Middle frontal gyrus (tissue), 1 donor: ENCODE measurements at regions not wholly inside any gene's neighbourhood (a gene's known extent, or its start where the extent isn't known, plus 50 kb on each side); places are given as distances from the start of the nearest gene placed in this dataset.

Source experiments
- DNase-seq: peaks from one replicate; pipeline ENCODE4 v3.0.0-alpha.2; 2015; ENCODE audit warnings: low spot score; ENCODE audit errors: extremely low spot score

DNA sequence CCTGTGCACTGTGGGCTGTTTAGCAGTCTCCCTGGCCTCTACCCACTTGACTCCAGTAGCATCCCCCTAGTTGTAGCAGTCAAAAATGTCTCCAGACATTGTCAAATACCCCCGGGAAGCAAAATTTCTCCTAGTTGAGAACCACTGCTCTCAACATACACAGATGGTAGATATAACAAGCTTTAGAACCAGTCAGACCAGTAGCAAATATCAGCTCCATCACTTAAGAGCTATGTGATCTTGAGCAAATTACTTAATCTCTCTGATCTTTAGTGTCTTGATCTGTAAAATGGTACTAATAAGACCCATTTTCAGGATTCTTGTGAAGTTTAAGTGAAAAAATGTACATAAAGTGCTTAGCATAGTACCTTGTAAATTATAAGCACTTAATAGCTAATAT lies 96.2 kb downstream of the DUSP6 start:
- DNase-seq = no peak

- no peak for DNase-seq
Measured at GRCh38 chr12:89253488-89253887, 98.8 kb downstream of the DUSP6 start.

DNA sequence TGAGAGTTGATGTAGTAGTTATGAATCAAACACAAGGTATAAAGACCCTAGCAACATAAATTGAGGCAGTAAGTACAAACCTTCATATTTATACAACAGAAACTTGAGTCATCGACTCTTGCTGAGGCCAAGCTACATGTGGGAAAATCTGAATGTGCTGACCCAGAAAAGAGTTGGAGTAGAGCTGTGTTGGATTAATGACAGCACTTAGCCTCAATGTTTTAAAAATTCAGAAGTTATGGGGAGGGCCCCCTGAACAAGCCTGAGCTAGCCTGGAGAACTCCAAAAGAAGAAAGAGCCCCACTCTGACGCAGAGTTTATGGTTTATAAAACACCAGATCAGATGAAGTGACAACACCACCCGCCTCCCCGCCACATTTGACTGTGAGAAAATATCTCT lies 100.0 kb downstream of the DUSP6 start:
- DNase-seq = no peak

DNA sequence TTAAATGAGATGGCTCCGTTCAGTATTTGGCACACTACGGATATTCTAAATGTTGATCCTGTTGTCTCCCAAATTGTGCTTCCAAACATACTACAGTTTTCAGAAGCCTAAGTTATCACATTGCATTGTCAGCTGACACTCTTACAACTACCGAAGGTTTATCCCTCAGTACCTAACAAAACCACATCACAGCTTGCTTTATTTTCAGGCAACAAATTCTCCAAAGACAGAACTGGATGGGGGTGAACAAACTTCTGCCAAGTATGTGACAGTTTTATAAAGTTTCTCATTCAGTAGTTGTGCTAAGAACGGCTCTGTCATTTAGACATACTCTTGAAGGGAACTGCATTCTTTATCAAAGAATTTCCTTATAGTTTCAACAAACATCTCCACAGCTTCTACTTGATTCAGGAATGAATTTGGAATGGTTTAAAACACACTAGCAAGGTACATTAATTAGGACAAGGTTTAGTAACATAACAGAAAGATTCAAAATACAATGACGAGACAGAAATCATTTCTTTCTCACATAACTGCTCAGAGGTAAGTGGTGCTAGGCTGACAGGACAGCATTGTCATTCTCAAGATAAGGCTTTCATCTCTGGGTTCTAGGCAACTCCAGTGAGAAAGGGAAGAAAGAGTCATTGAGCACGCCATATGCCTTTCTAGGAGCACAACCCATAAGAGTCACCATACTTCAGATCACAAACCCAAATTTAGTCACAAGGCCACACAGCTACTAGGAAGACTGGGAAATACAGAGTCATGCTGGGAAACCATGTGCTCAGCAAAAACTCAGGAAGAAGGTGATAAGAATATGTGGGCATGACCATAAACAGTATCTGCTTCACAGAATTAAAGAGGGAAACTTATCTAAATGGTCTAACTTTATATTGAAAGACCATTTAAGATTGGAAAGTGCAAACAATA lies 100.7 kb downstream of the DUSP6 start:
- no peak for DNase-seq

DNA sequence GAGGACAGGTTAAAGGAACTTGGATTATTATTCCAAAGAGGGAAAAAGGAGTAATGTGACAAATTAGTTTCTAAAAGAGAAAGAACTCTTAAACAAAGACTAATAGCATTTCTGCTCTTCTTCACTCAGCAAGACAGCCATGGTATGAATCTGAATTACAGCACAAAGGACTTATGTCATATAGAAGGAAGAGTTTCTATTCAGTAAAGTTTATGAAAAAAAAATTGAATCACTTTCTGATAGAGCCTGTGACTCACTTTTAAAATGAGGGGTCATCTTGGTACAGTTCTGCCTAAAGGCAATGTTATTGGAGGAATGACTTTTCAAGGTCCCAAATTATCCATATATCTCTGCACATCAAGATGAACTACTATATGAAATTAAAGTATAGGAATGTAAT lies 101.7 kb downstream of the DUSP6 start:
- DNase-seq = no peak

DNA sequence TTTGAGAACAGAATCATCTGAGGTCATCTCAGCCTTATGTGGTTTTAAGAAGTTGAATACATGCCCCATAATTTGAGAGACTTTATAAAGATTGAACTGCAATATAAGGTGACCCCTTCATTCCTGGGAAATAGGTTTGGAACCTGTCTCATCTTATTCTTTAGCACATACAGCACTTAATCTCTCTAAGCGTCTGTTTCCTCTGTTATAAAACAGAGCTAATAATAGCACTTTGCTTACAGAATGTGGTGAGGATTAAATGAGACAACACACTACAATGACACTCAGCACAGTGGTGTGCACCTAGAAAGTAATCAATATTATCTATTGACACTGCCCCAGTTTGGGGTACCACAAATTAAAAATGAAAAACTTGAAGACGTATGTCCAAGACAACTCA lies 102.1 kb downstream of the DUSP6 start:
- DNase-seq = no peak

DNA sequence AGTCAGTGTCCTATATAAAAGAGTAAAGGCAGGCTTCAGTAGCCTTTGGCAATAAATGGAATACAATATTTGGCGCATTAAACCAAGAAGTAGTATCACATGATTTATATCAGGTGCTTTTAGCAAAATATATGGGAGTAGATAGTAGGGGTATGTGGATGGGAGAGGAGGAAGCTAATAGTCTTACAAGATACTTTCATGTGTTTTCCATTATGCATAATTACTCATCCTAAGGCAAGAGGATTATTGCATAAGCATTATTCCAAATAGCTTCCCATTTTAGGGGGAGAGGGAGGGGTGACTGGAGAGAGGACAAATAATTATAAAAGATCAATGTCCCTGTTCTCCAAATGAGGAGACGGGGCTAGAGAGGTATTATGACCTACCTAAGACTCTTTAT lies 104.3 kb downstream of the DUSP6 start:
- no peak for DNase-seq

DNA sequence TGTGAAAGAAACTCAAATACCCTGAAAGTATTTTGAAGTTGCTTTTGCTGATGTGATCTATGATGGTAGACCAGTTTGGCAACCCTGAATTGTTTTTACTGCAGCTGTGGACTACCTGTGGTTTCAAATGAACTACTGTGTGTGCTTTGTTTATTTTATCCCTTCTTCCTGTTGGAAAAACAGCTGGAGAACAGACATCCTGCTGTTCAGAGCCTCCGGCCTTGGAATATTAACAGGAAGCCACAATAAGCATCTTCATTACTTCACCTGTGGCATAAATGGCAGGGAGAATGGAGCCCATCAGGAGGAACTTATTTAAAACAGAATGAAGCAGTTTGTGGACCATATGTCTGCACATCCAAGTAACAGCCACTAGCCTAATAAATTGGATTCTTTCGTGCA lies 104.8 kb downstream of the DUSP6 start:
- DNase-seq = no peak

DNA sequence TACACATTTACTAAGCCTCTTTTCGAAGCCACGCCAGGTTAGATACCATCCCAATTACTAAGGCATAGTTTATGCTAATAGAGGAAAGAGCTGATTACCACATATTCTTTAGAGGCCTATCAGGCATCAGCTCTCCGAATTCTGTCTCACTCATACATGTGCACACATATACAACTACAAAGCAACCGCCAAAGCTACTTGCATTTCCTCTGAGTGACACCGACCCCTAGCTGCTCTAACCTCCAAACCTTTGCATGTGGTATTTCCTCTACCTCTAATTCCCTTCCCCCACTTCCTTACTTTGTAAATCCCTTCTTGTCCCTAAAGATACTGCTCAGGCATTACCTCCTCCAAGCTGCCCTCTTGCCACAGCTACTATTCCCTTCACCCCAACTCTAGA lies 107.2 kb downstream of the DUSP6 start:
- no peak for DNase-seq

- DNase-seq = no peak
Measured at GRCh38 chr12:89244536-89244935, 107.8 kb downstream of the DUSP6 start.

DNA sequence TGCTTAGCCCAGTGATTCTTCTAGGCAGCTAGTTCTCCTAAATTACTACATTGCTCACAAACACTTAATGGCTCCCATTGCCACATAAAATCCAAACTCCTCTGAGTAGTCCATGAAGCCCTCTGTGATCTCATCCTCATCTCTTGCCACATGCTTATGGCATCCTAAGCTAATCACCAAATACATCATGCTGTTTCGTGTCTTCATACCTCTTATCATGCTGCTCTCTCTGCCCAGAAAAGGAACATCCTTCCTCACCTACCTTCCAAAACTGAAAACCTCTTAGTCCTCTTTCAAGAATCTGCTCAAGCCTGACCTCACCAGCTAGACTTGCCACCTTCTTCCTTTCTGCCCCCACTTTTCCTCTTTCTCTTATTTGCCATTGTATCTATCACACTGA lies 108.5 kb downstream of the DUSP6 start:
- DNase-seq = no peak

GRCh38 chr12:89239534-89239933 lies 112.8 kb downstream of the DUSP6 start:
- no peak for DNase-seq

- DNase-seq = no peak
Measured at GRCh38 chr12:89238593-89238992, 113.7 kb downstream of the DUSP6 start.

DNA sequence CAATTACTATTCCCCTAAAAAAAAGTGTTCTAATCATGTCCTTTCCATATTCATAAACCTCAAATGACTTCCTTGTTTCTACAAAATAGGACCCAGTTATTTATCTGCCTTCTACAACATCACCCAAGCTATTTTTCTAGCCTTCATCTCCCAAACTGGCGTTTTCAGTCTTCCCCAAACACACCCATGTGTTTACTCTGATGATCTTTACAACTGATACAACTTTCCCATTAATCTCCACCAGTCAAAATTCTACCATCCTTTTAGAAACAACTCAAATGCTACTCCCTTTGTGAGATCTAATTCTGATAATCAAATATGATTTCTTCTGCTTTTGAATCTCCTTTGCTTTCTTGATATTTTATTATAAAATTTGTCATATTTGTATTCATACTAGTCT lies 114.5 kb downstream of the DUSP6 start:
- DNase-seq = no peak

- no peak for DNase-seq
Measured at GRCh38 chr12:89236748-89237383, 115.4 kb downstream of the DUSP6 start.

DNA sequence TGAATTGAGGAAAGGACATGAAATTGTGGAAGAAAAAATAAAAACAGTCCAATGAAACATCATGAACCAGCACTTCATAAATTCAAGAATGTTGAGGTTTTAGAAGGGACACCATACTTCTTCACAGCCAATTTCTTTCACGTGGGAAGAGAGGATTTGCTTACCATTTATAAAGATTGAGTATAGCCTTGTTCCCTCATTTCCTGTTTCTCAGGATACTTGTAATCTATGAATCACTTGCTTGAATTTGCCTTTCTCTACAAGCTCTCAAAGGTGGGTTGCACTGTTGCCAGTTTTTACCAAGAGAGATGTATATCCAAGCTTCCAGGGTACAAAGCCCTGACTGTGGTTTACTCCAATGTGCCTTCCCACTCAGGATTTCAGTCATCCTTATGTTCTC lies 116.1 kb downstream of the DUSP6 start:
- no peak for DNase-seq

DNA sequence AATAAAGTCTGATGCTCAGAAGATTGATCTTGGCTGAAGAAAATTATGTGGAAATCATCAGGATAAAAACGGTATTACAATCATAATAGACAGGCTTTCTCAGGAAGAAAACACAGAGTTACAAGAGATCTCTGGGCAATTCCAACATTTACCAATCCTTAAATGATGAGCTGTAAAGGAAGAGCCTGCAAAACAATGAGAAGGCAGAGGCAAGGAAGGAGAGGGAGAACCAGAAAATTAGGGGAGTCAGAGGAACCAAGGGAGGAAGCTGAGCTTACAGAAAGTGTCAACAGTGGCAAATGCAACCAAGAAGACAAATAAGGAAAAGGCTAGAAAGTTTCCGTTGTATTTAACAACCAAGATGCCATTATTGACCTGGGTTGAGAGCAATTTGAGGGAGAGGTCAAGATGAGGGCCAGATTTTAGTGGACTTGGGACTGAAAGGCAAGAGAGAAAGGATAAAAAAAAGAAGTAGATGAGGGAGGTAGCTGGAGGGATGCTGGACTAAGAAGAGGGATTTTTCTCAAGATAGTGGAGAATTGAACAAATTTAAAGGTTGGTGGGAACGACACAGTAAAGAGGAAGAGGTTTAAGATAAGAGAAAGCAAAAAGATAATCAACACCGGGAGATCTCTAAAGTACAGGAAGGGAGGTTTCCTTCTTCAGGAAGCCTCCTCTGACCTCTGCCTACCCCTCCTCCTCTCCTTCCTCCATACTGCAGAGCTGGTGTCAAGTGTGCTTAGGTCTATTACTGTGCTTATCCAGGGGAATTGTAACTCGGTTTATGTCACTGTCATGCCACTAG lies 116.9 kb downstream of the DUSP6 start:
- DNase-seq = no peak

DNA sequence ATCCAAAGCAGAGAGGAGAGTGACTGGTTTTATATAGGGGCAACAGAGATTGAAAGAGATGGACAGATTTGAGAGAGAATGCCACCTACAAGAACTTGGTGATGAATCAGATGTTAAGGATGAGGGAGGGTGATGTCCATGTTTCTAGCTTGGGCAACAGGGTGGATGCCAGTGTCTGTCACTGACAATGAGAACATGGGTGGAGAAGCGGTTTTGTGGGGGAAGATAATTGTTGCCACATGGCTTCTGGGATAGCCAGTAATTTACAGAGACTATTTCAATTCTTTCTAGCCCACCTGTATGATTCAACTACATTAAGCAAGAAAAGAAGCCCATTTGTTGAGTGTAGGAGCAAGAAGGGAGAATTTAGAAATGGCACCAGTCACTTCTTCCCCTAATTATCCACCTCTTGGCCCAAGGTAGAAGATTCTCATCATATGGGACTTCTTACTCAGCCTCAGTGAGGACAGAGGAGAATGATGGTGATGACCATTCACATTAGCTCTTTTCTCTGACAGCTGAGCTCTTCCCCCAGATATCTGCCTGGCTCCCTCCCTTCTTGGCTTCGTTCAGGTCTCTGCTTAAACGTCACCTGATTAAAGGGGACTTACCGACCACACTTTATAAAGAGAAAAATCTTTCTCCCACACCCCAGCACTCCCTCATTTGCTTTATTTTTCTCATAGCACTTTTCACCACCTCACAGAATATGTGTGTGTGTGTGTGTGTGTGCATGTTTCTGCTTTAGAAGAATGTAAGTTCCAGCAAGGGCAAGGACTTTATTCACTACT lies 117.8 kb downstream of the DUSP6 start:
- DNase-seq = no peak

DNA sequence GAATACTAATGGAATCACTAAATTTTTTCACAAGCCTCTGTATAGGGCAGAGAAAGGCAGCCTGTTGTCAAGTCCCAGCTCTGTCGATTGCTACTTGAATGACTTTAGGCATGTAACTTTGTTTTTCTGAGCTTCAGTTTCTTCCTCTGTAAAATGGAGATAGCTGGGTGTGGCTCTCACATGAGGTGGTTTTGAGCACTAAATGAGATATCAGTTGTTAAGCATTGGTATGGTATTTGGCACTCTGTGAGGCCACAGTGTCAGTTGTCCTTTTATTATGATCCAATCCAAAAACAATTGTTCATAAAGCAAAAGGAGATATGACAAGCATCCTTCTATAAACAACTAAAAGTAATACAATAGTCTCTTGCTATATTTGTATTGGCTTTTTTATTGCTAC lies 120.6 kb downstream of the DUSP6 start:
- no peak for DNase-seq

DNA sequence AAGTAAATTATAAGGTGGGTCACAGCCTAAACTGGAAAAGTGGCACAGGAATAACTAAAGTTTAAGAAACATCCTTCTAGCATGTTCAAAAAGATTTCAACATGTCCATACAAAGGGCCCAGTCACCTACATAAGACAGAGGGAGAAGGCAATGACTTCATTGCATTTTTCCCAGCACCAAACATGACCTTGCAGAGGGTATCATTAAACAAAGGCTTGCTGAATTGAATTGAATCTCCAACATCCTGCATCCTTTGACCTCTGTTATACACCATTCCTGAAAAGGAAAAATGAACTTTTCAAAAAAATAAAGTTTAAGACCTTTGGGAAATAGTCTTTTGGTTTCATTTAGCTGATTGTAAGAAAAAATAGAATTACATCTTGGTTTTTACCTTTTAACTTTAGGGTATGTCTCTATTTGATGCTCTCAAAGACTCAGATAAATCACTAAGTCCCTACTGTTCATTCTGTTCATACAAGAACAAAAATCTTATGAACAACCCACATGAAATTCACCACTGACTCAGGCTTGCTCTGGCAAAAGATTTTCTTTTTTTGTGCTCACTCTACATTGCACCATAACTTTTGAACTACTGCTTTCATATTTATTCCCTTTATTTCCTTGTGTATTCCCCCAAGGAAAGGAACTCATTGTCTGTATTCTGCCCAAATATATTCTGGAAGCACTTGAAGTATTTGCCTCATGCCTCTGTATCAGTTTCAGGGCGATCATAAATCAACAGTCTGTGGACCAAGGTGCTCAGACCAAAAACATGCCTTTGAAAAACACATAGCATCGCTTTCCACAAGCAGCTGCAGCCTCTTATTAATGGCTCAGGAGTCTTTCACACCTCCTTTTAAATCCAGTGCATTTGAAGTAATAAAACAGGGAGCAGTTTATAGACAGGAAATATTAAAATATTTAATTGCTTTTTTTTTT lies 121.7 kb downstream of the DUSP6 start:
- DNase-seq = no peak
